Activated CD8-positive, alpha-beta memory T cell treated with anti-CD3 and anti-CD28 coated beads, Interleukin-2, amount 50 U/mL, for 48 hours (primary cell): ENCODE measurements at regions not wholly inside any gene's neighbourhood (a gene's known extent, or its start where the extent isn't known, plus 50 kb on each side); places are given as distances from the start of the nearest gene placed in this dataset.

Experiments
- DNase-seq: peaks from one replicate; pipeline ENCODE4 v3.0.0-alpha.2; 2020

DNA sequence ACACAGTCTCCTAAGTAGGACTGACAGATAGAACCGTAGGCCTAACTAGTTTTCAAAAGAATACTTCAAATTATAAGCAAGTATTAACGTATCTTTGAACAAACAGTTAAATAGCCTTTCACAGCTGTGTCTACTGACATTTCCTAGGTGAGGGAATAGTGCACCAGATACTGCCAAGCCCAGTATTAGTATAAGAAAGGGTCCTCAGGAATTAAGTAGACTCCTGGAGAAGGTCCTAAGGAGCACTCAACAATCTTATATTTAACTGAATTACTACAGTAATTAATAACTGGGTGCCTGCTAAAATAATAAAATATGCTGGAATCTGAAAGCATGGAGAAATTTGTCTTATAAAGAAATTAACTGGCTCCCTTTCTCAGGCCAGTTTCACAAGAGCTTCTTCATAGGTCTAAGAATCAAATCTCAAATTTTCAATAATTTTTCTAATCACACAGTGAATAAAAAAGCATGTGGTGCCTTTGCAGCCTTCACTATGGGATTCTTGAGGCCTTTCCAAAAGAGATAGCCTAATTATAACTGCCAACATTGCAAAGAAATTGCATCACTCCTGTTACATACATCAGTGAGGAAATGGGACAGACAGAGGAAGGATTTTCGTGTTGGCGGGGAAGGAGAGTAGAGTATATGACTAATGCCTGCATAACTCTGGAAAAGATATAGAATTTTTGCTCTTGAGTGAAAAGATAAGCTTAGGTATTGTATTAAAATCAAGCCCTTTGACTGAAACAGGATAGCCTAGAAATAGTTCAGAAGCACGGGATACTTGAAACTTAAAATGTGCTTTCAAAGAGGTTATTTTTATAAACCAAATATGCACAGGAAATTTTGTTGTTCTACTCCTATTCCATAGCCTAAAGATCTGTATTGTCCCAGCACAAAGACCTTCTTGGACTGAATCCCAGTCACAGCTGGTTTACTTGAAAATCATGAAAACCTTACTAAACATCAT, 228.6 kb upstream of the STK17B start:
- no peak for DNase-seq

DNA sequence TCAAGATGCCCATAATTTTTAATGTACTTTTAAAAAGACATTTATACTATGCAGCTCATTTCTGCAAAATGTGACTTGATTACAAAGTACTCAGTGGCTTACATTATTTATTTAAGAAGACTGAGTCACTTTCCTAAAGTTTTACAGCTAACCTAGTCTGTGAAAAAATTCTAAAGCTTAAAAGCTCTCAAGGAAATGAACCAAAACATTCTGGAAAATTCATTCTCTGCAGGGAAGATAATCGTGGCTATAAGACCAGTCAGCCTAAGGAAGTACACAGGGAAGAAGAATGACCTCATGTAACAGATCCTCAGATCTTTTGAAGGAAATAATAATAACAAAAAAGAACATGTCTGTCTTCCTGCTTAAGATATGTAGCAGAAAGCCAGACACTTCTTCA, 232.1 kb upstream of the STK17B start:
- no peak for DNase-seq

DNA sequence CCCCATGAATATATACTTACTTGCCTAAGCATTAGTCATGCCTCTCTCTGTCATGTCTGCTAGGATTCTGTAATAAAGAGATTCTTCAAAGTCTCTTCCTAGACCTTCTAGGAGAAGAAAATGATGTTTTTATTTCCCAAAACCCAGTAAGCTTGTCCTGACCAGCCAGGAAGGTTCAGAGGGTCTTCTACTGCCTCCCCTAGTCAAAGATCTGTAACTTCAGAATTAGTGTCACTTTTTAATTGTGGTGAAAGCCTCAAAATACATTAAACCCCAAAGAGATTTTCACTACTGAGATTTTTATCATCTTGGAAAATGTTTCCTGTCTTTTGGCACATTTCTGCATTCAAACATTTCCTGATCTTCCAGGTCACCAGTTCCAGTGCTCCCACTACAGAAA, 232.9 kb upstream of the STK17B start:
- DNase-seq = no peak

DNA sequence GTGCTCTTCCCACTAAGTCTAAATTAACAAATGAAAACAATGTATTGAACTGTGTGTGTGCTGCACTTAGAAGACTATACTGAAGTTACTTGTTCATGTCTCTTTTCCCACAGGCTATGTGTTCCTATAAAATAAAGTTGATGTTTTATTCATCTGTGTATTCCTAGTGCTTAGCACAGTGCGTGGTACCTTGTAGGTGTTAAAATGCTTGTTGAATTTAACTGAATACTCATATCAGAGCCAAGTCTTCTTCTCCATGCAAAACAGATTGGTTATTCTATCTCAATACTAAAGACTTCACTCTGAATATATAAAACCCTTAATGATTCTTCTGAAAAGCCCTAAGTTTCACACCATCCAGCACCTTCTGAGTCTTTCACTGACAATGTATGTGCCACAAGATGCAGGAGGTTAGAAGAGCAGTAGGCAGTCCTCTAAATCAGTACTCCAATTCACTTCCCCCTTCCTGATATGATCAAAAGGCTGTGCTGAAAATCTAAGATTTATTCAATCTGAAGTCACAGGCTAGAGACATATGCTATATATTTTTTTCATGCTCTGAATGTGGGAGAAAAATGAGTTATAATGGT, 231.7 kb upstream of the CCDC150 start:
- DNase-seq = no peak

DNA sequence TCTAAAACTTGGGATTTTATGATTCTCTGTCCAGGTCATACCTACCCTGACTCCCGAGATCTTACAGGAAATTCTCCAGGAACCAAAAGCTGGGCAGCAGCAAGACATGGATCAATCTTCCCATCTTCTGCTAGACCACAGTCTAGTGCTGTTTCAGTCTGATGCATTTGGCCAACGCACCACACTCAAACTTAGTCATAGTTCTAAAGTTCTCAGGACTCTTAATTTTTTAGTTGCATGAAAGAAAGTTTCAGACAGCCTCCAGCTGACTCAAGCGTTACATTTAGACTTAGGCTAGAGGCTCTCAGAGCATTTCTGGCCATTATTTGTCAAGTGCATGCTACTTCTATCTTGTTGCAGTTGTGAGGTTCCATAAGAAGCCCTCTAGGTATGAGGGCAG, 230.1 kb upstream of the CCDC150 start:
- no peak for DNase-seq

DNA sequence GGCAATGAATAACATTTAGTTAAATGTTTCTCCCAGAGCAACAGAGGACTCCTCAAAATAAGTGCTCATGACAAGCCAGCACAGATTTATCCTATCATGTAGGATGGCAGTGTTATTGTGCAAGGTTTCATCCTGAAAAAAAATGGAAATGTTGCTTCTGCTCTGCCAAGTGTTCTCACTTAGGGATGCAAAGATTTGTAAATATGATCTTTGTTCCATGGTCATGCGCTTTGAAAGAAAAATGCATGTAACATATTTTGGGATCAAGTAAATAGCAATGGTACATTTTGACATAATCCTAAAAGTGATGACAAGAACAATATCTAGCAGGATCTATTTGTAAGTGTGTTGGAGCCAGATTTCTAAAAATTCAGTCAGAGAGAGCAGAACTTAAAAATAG, 229.5 kb upstream of the CCDC150 start:
- DNase-seq = no peak

DNA sequence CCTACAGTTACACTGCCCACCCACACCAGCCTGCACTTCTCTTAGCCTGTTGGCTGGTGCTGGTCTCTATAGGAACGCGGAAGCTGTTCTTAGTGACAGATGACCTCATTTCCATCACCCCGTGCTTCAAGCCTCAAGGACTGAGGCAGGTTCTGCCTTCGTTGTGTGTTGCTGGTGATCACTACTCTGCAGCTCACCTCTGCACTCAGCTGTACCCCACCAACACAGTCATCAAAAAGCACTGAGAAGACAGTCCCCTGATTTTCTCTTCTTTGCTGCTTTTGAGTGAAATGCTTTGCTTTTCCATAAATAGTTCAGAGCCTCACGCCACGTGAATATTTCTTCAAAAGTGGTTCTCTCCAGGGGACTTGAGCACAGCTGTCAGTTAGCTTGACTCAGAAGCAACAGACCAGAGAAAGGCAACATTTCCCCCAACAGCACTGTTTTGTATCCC, 225.7 kb upstream of the CCDC150 start:
- no peak for DNase-seq

DNA sequence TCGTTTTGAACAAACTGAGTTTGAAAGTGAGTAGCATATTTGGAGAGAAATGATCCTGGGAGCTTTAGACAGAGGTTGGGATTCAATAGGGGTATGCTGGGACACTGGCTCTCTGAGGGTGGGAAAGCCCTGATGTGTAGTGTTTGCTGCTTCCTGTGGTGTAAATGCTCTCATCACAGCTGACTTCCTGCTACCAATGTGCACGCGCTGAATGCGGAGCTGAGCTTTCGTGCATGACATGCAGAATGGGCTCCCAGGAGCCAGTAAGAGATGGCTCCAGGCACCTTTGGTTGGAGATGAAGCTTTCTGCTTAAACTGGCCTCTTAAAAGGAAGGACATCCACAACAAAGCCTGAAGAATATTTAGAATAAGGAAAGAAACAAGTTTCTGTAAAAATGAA, 224.1 kb upstream of the CCDC150 start:
- DNase-seq = no peak

DNA sequence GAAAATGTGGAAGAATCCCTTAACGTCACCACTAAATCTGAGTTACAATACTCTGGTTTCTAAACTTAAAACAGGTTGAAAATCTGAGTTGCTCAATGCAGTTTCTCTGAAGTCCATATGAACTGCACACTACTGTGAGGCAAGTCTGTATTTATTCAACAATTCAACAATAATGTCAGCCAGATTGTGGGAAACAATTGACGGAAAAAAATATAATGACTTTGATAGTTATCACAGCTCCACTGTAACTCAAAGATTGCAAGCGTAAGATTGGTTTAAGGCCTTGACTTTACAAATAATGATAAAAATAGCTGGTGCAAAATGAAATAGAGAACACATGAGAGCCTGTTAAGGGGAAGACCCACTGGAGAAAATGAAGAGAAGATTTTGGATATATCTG, 219.4 kb upstream of the CCDC150 start:
- DNase-seq = no peak

DNA sequence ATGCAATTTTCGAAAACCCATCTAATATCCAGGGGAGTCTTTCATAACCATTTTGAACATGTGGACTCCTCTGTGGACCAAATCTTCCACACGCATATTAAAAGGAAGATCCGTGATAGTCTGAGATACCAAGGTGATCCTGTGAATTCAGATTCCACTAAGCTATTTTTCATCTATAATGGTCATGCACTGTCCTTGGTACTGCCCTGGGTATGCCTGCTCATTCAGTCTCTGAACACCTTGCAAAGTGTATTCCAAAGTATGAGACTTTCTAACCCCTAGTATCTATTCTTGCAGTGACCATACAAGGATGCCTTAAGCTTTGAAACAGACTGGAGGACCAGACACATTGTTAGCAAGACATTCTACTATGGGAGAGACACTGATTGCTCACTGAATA, 217.6 kb upstream of the CCDC150 start:
- no peak for DNase-seq

DNA sequence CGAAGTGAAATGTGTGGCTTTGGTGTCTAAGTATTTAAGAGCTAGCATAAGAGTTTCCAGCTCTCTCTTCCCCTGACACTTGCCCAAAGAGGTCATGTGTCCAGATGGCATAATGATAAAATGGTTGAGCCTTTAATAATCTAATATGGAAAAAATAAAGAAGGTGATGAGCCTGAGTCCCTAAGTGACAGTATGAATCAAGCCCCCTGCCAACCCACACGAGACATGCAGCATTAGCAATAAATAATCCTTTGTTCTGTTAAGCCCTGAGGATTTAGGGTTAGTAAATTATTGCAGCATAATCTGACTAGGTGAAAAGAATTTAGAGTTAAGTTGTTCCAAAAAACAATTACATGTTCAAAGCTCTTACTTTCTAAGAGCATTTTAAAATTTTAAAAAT, 217.2 kb upstream of the CCDC150 start:
- no peak for DNase-seq

DNA sequence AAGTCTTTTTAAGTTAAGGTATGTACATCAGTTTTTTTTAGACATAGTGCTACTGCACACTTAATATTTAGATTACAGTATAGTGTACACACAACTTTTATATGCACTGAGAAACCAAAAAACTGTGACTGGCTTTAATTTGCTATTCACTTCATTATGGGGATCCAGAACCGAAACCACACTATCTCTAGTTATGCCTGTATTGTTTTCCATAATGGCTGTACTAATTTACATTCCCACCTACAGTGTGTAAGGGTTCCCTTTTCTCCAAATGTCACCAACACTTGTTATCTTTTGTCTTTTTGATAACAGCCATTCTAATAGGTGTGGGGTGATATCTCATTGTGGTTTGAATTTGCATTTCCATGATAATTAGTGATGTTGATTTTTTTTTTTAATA, 213.4 kb upstream of the CCDC150 start:
- DNase-seq = no peak

DNA sequence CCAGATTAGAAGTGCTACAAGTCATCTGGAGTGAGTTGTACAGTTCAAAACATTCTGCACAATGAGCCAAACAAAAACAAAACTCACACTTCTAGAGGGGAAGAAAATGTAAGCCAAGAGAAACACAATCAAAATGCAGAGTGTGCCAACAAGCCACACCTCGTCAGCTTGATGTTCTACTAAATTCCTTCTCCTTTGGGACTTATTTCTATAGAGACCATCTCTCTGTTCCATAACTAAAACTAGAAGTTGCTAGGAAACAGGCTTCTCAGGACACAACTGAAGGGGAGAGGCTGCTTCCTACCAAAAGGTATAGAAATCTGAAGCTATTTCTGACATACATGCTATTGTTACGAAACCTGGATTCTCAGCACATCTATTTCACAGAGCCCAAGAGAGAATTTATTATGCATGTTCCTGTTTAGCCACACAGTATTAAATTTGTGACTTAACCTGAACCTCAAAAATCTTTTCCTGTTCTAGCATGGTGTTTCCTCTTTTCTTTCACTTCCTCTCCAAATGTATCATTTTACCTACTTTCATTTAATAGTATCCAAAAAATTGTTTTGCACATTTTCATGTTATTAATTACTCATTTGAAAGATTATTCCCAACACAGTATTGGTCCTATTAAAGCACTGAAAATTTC, 211.4 kb upstream of the CCDC150 start:
- DNase-seq = no peak

DNA sequence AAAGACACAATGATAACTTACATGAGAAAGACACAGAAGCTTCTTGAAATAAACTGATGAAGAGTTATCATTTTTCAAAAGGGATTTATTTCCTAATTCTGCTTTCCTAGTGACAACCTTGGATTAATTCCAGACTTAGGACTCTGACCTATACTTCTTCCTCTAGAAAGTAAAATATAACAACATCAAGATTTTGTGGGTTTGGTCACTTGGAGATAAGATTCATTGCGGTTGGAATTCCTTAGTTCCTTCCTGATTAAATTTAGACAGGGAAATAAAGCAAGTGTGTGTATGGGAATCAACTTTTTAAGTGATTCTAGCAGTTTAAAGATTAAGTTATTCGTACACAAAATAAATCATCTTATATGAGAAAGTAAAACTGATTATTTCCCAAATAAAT, 208.4 kb upstream of the CCDC150 start:
- DNase-seq = no peak

DNA sequence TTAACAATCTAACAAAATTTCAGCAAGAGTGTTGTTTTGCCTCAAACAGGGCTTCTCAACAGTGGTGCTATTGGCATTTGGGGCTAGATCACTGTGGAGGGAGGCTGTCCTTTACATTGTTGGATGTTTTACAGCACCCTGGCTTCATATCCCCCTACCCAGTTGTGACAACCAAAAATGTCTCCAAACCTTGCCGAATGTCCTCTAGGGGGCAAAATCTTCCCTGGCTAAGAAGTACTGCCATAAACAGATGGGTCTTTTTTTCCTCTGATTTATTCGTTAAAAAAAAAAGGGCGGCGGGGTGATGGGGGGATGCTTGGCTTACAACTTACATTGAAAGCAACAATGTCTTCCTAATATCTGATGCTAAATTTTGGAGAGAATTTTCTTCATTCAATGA, 207.6 kb upstream of the CCDC150 start:
- DNase-seq = no peak

DNA sequence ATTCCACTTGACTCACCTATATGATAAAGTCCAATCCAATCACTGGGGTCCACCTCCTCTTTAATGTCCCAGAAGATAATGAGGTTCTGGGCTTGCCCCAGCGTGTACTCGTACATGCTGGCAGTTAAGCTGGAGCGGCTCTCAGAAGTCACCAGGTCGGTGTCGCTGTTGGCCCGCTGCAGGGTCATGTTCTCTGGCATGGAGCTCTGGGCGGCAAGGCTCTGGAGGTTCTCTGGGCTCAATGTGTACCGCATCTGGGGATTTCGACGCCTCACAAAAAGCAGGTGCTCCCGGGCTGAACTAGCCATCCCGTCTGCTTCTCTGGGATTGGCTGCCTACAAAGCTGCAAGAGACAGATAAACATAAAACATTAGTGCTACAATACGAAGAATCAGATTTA, 206.4 kb upstream of the CCDC150 start:
- DNase-seq = no peak

DNA sequence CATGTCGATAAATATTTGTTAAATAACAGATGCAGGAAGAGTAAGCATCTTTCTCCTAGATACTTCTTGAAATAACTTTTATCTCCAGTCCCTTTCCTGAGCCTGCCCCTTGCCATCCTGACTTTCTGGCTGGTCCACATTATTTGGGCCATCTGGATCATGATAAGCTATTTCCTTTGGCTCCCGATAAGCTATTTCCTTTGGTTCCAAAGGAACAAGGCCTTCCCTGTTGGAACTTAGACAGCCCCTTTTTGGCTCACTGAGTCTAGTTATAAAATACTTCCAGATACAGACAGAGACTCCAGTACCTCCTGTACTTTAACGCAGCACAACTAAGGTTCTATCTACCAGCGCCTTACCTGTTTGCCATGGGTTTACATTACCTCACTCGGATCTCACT, 205.3 kb upstream of the CCDC150 start:
- DNase-seq = no peak

DNA sequence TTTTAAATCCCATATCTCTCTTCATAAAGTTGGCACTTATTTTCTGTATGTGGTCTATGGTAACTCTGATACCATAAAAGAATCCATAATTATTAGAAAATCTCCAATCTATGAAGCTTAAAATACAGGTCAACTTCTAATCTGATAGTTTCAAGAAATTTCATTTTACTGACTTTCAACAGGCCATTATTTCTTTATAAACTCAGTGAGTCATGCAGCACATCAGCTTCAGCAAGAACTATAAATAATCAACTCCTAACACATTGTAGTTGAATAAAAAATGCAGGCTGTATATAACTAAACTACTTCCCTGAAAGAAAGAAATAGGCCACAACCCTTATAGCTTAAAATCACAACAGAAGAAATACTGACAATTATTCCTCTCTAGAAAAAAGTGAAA, 204.3 kb upstream of the CCDC150 start:
- no peak for DNase-seq

DNA sequence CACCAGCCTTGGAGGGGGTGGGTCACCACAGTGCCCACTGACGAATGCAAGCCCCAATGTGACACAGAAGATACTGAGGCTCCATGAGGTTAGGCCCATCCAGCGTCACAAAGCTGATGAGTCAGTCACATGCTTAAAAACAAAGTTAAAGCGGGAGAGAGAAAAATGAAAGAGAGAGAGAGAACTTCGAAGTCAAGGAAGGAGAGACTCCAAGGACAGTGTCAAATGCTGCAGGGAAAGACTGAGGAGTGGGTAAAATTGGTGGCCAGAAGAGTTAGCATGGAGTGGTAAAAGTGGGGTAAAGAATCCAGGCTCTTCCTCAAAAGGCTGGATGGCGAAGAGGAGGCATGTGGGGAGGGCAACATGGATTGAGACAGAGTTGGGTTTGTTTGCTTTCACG, 201.9 kb upstream of the CCDC150 start:
- DNase-seq = no peak

DNA sequence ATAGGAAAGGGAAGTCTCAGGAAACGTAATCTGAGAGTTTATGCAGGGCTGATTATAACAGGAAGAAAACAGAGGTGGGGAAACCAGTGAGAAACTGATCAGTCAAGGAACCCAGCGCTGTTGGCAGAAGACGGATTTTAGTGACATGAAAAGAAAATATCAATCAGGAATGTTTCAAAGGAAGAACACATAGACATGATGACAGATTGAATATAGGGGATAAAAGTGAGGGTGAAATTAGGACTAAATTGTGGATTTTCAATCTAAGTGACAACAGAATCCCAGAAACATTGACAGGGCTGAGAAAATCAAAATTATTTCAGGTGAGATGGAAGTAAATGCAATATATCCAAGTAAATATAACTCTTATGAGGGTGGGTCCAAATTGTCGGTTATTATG, 199.8 kb upstream of the CCDC150 start:
- DNase-seq = no peak

DNA sequence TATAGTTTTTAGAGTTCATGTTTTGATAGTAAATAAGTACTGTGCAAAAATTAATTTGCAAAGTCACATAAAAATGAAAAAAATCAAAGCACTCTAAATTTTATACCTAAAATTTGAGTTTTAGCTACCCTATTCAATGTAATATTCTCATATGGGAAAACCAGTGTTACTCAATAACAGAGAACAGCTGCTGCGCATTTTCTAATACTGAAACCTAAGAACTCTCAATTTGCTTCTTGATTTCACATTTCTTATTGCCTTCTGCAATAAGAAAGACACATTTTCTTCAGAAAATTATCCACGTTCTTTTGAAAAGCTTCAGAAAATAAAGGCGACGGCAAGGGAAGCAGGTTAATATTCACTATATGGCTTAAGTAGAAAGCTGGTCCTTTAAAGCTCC, 199.1 kb upstream of the CCDC150 start:
- DNase-seq = no peak

DNA sequence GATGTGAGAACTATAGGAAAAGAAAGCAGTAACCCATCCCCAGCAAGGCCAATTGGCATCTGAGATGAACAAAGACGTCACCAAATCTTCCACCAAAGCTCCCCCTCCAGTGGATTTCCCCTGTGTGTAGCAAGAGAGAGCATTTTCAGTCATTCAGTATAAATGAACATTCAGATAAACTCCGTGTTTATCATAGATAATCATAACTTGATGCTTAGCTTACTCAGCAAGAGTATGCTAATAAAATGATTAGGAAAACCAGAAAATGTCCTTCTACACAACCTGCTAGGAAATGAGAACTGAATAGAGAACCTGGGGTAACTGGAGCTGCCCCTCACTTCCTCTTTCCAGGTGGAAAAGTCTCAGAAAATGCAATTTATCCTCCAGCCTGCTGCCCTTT, 198.0 kb upstream of the CCDC150 start:
- no peak for DNase-seq

DNA sequence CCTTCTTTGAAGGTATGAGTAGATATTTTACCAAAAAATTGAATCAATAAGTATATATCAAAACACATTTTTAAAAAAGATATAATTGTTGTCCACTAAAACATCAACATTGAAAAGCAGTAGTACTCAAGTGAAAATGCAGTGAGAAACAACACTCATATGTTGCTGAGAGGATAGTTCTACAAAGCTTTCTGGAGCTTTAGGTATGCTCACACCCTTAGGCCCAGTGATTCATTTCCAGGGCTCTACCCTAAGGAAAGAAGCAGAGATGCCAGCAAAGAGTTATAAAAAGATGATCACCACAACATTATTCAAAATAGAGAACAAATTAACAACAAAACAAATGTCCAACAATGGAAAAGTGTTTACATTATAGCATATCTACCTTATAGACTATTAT, 197.3 kb upstream of the CCDC150 start:
- no peak for DNase-seq

DNA sequence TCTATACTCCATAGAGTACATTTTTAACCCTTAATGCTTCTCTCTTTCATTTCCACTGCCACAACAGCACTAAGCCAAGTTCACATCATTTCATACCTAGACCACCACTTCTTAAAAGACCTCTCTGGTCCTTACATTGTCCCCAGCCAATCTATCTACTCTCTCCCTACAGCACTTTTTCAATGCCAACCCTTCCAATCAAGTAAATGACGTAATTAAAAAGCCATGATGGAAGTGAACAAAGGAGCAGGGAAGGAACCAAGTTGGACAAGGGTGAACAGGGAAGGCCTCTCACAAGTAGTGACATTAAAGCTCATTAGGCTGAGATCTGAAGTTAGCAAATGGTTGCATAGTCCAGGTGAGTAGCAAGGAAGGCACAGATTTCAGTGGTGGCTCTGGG, 195.1 kb upstream of the CCDC150 start:
- DNase-seq = no peak
